NCI-H526 treated with DMSO at 0.1 percent for 48 hours (cell line): ENCODE measurements at regions not wholly inside any gene's neighbourhood (a gene's known extent, or its start where the extent isn't known, plus 50 kb on each side); places are given as distances from the start of the nearest gene placed in this dataset.

ENCODE experiments used
- DNase-seq: peaks from one replicate; lab custom pipeline; 2025; lab: John Stamatoyannopoulos, UW

DNA sequence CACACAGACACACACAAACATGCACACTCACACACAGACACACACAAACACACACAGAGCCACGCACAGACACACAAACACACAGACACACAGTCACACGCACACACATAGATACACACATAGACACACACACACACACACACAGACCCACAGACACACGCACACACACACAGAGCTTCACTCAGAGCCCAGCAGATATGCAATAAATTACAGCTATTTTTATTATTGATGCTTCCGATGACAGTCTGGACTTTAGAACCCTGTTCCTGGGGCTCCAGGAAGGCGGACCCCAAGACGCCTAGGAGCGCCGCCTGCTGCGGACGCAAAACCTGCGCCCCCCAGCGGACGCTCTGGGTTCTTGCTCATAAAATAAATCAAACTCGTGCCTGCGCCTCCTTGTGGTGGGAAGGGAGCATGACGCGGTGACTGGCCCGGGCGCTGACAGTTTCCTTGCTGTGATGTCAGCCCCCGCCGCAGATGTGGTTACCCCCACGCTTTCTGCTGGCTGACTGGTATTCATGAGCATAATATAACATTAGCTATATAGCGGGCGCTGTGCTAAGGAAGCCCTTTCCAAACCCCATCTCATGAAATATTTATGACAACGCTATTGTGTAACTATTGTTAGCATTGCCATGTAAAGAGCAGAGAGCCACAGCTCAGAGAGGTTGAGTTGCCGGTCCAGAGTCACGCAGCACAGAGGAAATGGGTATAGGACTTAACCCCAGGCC lies 64.4 kb upstream of the TM9SF2 start:
- peak; percentile 88 for DNase-seq

DNA sequence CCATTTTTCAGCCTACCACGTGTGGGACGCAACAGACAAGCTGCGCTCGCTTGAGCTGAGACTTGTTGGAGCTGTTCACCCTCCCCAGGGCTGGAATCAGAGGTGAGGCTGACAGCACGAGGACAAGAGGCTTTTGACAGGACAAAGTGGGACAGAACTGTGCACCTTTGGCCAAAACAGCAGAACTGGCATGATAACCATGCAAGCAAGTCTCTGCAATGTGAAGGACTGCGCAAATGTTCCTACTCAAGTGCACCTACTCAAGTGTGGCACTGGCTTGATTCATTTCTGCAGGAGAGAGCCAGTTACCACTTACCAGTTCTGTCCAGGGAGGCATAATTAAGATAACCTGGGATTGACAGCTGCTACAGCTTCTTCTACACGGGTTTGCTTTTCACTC lies 62.2 kb upstream of the TM9SF2 start:
- no peak for DNase-seq

DNA sequence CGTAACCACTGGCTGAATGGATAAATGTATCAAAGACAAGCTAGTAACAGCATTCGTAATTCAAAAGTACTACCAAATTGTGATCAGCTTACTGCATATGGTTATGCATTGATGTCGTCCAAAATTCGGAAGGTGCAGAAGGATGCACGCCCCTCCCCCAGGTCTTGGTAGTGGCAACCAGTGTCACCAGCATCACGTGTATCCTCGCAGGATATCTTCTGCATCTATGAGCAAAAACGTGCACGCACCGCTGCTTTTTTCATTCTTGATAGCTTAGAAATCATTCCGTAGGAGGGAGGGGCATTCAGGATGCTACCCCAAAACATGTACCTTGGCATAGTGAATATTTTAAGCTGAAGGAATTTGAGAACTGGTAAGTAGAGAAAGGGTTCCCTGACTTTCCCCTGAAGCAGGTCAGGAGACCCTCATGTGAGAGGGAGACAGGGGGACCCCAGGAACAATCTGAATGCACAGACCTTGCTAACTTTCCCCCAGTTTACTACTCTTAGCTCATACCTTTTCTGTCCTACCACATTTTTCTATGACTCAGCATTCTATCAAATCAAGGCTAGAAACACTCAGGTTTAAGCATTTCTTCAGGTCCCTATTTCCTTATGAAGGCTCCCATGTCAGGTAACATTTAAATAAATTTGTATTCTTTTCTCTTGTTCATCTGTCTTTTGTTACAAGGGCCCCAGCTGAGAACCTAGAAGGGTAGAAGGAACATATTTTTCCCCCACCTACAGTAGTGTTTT lies 61.2 kb upstream of the TM9SF2 start:
- DNase-seq: no peak

DNA sequence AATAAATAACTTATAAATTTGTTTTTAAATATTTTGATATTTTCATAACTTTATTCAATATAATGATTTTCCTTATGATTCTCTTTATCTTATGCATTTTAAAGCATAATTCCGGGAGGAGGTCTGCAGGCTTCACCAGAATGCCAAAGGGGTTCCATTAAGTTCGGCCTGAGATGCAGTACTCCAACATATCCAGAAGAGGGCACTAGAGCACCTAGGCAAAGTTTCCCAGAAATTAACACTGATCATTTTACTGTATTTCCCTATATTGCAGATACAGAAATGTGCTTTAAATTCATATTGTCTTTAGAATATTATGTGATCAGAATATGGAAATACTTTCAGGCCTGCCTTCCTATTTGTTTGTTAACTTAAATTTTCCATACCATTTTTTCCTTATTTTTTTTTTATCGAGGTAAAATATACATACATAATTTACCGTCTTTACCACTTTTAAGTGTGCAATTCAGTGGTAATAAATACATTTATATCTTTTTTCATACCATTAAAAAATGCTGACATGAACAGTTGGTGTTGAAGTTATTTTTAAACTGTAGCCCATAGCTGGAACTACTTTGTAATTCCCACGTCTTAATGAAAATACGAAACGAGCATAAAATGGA lies 58.9 kb upstream of the TM9SF2 start:
- DNase-seq: peak; percentile 64

DNA sequence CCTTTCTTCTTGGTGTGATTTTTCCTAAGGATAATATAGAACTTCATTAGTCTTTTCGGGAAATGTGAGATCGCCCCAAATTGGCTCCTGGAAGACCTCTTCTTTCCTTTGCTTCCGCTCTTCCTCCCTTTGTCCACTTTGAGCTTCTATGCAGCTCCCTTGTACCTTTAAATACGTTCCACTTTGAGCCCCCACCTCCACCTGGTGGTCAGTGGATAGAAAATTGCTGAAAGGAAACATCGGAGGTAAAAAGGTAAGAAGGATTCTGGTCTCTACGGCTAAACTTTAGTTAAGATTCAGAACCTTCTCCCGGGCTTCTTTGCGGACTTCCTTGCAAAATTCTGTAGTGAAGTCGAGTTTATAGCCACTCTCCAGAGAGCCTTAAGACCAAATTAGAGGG lies 55.0 kb upstream of the TM9SF2 start:
- DNase-seq: no peak

DNA sequence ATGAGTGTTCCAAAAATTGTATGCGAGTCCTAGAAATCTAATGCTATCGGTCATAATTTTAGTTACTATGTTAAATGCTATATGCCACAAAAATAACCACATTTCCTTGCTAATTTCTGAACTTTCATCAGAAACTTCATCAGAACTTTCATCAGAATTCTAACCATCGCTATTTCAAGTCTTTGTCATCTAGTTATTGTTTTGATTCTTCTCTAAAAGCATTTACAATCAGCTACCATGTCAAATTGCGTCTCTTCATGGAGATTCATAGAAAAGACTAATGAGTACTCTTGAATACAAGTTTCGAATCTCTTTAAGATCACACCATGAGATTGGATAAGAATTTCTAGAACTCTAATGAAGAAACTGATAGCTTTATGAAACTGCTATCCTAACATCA lies 52.7 kb upstream of the TM9SF2 start:
- no peak for DNase-seq

DNA sequence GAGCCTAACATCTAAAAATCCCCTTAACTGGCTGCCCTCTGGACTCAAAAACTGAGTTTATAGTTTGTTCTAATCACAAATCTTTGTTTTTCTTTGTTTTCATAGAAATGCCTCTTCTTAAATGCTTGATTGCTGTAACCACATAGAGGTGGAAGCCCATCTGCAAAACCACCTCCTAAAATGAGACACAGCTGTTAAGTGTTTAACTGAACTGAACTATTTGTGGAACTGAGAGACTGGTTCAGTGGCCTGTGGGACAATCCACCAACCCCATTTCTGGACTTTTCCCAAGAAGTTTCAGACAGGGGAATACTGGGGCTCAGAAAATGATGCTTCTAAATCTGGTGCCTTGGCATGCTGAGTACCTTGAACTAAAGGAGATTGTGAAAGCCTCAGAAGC lies 50.9 kb upstream of the TM9SF2 start:
- DNase-seq: no peak
